HT1080 (cell line): ENCODE measurements at regions not wholly inside any gene's neighbourhood (a gene's known extent, or its start where the extent isn't known, plus 50 kb on each side); places are given as distances from the start of the nearest gene placed in this dataset.

Source experiments
- DNase-seq: peaks from one replicate; pipeline ENCODE4 v3.0.0-alpha.2; 2015; ENCODE audit warnings: low read depth

GRCh38 chr11:115759622-115760460, 255.6 kb upstream of the CADM1 start:
- DNase-seq = no peak

GRCh38 chr11:115758011-115758410, 253.8 kb upstream of the CADM1 start:
- DNase-seq = no peak

GRCh38 chr11:115751243-115752015, 247.2 kb upstream of the CADM1 start:
- no peak for DNase-seq

GRCh38 chr11:115745610-115746512, 241.6 kb upstream of the CADM1 start:
- DNase-seq = no peak

- no peak for DNase-seq
Measured at GRCh38 chr11:115745066-115745465, 240.9 kb upstream of the CADM1 start.

GRCh38 chr11:115743719-115744118, 239.5 kb upstream of the CADM1 start:
- no peak for DNase-seq

GRCh38 chr11:115741376-115742107, 237.3 kb upstream of the CADM1 start:
- DNase-seq = no peak

GRCh38 chr11:115740324-115740723, 236.1 kb upstream of the CADM1 start:
- DNase-seq = no peak

GRCh38 chr11:115739878-115740277, 235.7 kb upstream of the CADM1 start:
- DNase-seq = no peak

GRCh38 chr11:115739146-115739545, 234.9 kb upstream of the CADM1 start:
- DNase-seq = no peak

- DNase-seq = no peak
Measured at GRCh38 chr11:115737875-115738274, 233.7 kb upstream of the CADM1 start.

- no peak for DNase-seq
Measured at GRCh38 chr11:115736146-115736545, 231.9 kb upstream of the CADM1 start.

GRCh38 chr11:115724666-115725065, 220.5 kb upstream of the CADM1 start:
- no peak for DNase-seq

- DNase-seq = no peak
Measured at GRCh38 chr11:115722711-115723110, 218.5 kb upstream of the CADM1 start.

- DNase-seq = no peak
Measured at GRCh38 chr11:115721296-115721995, 217.2 kb upstream of the CADM1 start.

GRCh38 chr11:115720602-115721245, 216.5 kb upstream of the CADM1 start:
- DNase-seq = peak; percentile 16

- no peak for DNase-seq
Measured at GRCh38 chr11:115718945-115719344, 214.7 kb upstream of the CADM1 start.

- no peak for DNase-seq
Measured at GRCh38 chr11:115718106-115718505, 213.9 kb upstream of the CADM1 start.

- DNase-seq = no peak
Measured at GRCh38 chr11:115716601-115717529, 212.7 kb upstream of the CADM1 start.
